ENCODE measurements at regions not wholly inside any gene's neighbourhood (a gene's known extent, or its start where the extent isn't known, plus 50 kb on each side); places are given as distances from the start of the nearest gene placed in this dataset.

GRCh38 chr4:45410701-45411210 lies 684.4 kb upstream of the GNPDA2 start:
- TF ChIP-seq CTCF (IDR thresholded peaks at IDR 0.05), result no peak
- TF ChIP-seq POLR2A (IDR thresholded peaks at IDR 0.05), result no peak
